Panc1 (cell line): ENCODE measurements at regions not wholly inside any gene's neighbourhood (a gene's known extent, or its start where the extent isn't known, plus 50 kb on each side); places are given as distances from the start of the nearest gene placed in this dataset.

ENCODE experiments used
- ATAC-seq: fragments of 200-7000 bp; cut with Tn5 transposase; 2 replicates; pipeline ENCODE4 v1.9.1; 2020; ENCODE audit warnings: mild to moderate bottlenecking, moderate library complexity
- BruUV-seq: library from RNA; stranded (reverse); fragments of 400-500 nt; replicated peaks from 2 replicates; lab custom pipeline; 2021; lab: Mats Ljungman, UMichigan
- CTCF ChIA-PET: fragments of 300-600 bp; sonication (Branson Sonifier 250); formaldehyde crosslinking; loops from one replicate; lab custom pipeline; 2022; ENCODE audit warnings: antibody characterized with exemption; lab: Charles Lee
- POLR2A ChIA-PET: fragments of 300-600 bp; sonication (Branson Sonifier 250); formaldehyde crosslinking; loops from one replicate; lab custom pipeline; 2022; ENCODE audit warnings: antibody characterized with exemption; lab: Charles Lee
- DNase-seq: peaks from one replicate; pipeline ENCODE4 v3.0.0-alpha.2; 2010; ENCODE audit warnings: low read depth, low spot score
- H3K27ac ChIP-seq: 2 replicates; pipeline ENCODE4 v1.5.1; 2011; ENCODE audit warnings: mild to moderate bottlenecking, low read length, inconsistent platforms
- H3K27me3 ChIP-seq: fragments of 200-500 bp; sonication (Bioruptor generic); 2 replicates; pipeline ENCODE4 v1.6.0; 2014; ENCODE audit warnings: low read length, inconsistent platforms; ENCODE audit not compliant: control insufficient read depth, insufficient read depth
- H3K36me3 ChIP-seq: fragments of 200-500 bp; sonication (Bioruptor generic); 2 replicates; pipeline ENCODE4 v1.5.1; 2014; ENCODE audit warnings: inconsistent platforms, mild to moderate bottlenecking, low read length, moderate library complexity; ENCODE audit not compliant: control insufficient read depth, insufficient read depth
- H3K4me1 ChIP-seq: 2 replicates; pipeline ENCODE4 v1.5.1; 2011; ENCODE audit warnings: inconsistent platforms, mild to moderate bottlenecking, low read length, moderate library complexity; ENCODE audit not compliant: control insufficient read depth, insufficient read depth
- H3K4me3 ChIP-seq, 2 experiments: 2 replicates each; pipeline ENCODE4 v1.5.1; 2011 to 2012; ENCODE audit warnings: low read depth in 2 of 2, low read length in 2 of 2, mild to moderate bottlenecking in 2 of 2, inconsistent platforms in 1 of 2, moderate library complexity in 1 of 2
- H3K9me3 ChIP-seq: fragments of 200-500 bp; sonication (Bioruptor generic); 2 replicates; pipeline ENCODE4 v1.5.1; 2014; ENCODE audit warnings: low read depth, mild to moderate bottlenecking, inconsistent platforms, low read length, moderate library complexity; ENCODE audit not compliant: control insufficient read depth, insufficient read depth
- CTCF ChIP-seq: fragments of 450-650 bp; IDR thresholded peaks from 2 replicates; pipeline ENCODE4 v1.5.1; 2017; ENCODE audit warnings: mild to moderate bottlenecking
- POLR2AphosphoS5 ChIP-seq: IDR thresholded peaks from 2 replicates; pipeline ENCODE4 v1.6.1; 2012; ENCODE audit warnings: mild to moderate bottlenecking, low read depth, low read length, moderate library complexity
- SIN3A ChIP-seq: IDR thresholded peaks from 2 replicates; pipeline ENCODE4 v1.6.1; 2012; ENCODE audit warnings: low read depth, mild to moderate bottlenecking, low read length, moderate library complexity, borderline replicate concordance; ENCODE audit not compliant: insufficient read depth
- TCF7L2 ChIP-seq: IDR thresholded peaks from 2 replicates; pipeline ENCODE4 v1.6.1; 2011; ENCODE audit warnings: mild to moderate bottlenecking, low read depth, low read length, inconsistent platforms
- in situ Hi-C: cut with HindIII; loops from 2 replicates; pipeline ENCODE4 v1.10.0; 2016; ENCODE audit warnings: low sequenced_read_pairs, low pct_unique_long_range_greater_than_20kb
- intact Hi-C: fragments of 100-400 bp; cut with micrococcal nuclease; formaldehyde crosslinking; loops from one replicate; pipeline ENCODE4 v1.10.0; 2022; ENCODE audit not compliant: unreplicated experiment
- TF ChIP-seq, protein P1 (sequence below), 2 experiments: IDR thresholded peaks; 2 replicates each; pipeline ENCODE4 v1.6.1; 2011 to 2012; ENCODE audit warnings: low read depth in 2 of 2, control low read depth in 1 of 2, low read length in 1 of 2, mild to moderate bottlenecking in 1 of 2, moderate library complexity in 1 of 2; ENCODE audit not compliant: insufficient read depth in 1 of 2

DNA sequence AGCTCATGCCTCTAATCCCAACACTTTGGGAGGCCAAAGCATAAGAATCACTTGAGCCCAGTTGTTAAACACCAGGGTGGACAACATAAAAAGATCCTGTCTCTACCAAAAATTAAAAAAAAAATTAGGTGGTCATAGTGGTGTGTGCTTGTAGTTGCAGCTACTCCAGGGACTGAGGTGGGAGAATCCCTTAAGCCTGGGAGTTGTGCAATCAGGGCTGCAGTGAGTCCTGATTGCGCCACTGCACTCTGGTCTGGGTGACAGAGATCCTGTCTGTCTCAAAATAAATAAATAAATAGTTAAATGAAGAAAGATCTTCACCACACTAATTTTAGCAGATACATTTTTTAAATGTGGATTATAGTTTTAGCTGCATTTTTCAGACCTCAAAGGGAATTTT lies 433.2 kb downstream of the MAT2B start:
- ATAC-seq (no peak), DNase-seq (no peak)
- Histone ChIP-seq H3K27ac (no peak overlapping the region), H3K4me1 (no peaks in the 10 kb centered on the region), H3K4me3 (no peak overlapping the region), H3K36me3 (no peaks in the 10 kb centered on the region), H3K9me3 (no peaks in the 10 kb centered on the region), H3K27me3 (no peaks in the 10 kb centered on the region)
- BruUV-seq = no TSS peak
- ChIA-PET CTCF (no interaction called here), POLR2A (no interaction called here)
- TF ChIP-seq SIN3A = no peak
- TF ChIP-seq CTCF = no peak
- no peak for TF ChIP-seq POLR2AphosphoS5
- no peak for TF ChIP-seq TCF7L2
- TF ChIP-seq, protein P1, sequence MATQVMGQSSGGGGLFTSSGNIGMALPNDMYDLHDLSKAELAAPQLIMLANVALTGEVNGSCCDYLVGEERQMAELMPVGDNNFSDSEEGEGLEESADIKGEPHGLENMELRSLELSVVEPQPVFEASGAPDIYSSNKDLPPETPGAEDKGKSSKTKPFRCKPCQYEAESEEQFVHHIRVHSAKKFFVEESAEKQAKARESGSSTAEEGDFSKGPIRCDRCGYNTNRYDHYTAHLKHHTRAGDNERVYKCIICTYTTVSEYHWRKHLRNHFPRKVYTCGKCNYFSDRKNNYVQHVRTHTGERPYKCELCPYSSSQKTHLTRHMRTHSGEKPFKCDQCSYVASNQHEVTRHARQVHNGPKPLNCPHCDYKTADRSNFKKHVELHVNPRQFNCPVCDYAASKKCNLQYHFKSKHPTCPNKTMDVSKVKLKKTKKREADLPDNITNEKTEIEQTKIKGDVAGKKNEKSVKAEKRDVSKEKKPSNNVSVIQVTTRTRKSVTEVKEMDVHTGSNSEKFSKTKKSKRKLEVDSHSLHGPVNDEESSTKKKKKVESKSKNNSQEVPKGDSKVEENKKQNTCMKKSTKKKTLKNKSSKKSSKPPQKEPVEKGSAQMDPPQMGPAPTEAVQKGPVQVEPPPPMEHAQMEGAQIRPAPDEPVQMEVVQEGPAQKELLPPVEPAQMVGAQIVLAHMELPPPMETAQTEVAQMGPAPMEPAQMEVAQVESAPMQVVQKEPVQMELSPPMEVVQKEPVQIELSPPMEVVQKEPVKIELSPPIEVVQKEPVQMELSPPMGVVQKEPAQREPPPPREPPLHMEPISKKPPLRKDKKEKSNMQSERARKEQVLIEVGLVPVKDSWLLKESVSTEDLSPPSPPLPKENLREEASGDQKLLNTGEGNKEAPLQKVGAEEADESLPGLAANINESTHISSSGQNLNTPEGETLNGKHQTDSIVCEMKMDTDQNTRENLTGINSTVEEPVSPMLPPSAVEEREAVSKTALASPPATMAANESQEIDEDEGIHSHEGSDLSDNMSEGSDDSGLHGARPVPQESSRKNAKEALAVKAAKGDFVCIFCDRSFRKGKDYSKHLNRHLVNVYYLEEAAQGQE (IDR thresholded peaks at IDR 0.05; ENCODE audit: insufficient read depth in 1 of 2, low read depth in 2 of 2, low read length in 1 of 2) = no peak
- intact Hi-C loops (no loop called here), in situ Hi-C loops (no loop called here)

DNA sequence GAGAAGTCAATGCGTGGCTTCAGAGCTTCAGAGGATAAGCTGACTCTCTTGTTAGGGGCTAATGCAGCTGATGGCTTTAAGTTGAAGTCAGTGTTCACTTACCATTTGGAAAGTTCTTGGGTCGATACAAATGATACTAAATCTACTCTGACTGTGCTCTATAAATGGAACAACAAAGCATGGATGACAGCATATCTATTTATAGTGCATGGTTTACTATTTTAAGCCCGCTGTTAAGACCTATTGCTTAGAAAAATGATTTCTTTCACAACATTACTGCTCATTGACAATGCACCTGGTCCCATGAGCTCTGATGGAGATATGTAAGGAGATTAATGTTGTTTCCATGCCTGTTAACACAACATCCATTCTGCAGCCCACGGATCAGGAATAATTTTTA lies 435.7 kb downstream of the MAT2B start:
- no TSS peak for BruUV-seq
- ChIA-PET POLR2A (no interaction called here), CTCF (interaction anchor here (0.5 kb wide), 1 partner anchor 202 kb away, joined by 3 read pairs; no protein-coding TSS in a partner anchor)
- Histone ChIP-seq H3K27ac (no peak overlapping the region), H3K9me3 (no peaks in the 10 kb centered on the region), H3K4me3 (no peak overlapping the region), H3K27me3 (no peaks in the 10 kb centered on the region), H3K4me1 (no peaks in the 10 kb centered on the region), H3K36me3 (no peaks in the 10 kb centered on the region)
- no peak for DNase-seq
- TF ChIP-seq TCF7L2 (no peak), SIN3A (no peak), POLR2AphosphoS5 (no peak), CTCF (no peak)
- TF ChIP-seq, protein P1 (IDR thresholded peaks at IDR 0.05; ENCODE audit: insufficient read depth in 1 of 2, low read depth in 2 of 2, low read length in 1 of 2) = no peak
- intact Hi-C loops = no loop called here
- in situ Hi-C loops = no loop called here
- no peak for ATAC-seq
